C1 segment of cervical spinal cord (tissue), 14 donors: ENCODE measurements at regions not wholly inside any gene's neighbourhood (a gene's known extent, or its start where the extent isn't known, plus 50 kb on each side); places are given as distances from the start of the nearest gene placed in this dataset.

Experiments used
- DNase-seq, 14 donors: peaks; one replicate each; lab custom pipeline; 2025; lab: John Stamatoyannopoulos, UW

- no peak for DNase-seq
Observed at GRCh38 chr21:33155422-33155821, 74.3 kb upstream of the IFNAR2 start.

- DNase-seq, result no peak
Observed at GRCh38 chr21:33157303-33157702, 72.4 kb upstream of the IFNAR2 start.

- no peak for DNase-seq
Observed at GRCh38 chr21:33158654-33159053, 71.1 kb upstream of the IFNAR2 start.

- peak in 2 of 14 donors; percentile 27 to 83 for DNase-seq
Observed at GRCh38 chr21:33162436-33162951, 67.2 kb upstream of the IFNAR2 start.

GRCh38 chr21:33168886-33169285 lies 60.9 kb upstream of the IFNAR2 start:
- DNase-seq, result no peak

GRCh38 chr21:33169359-33169758 lies 60.4 kb upstream of the IFNAR2 start:
- no peak for DNase-seq

- DNase-seq, result no peak
Observed at GRCh38 chr21:33171616-33172169, 58.0 kb upstream of the IFNAR2 start.

GRCh38 chr21:33174756-33175155 lies 55.0 kb upstream of the IFNAR2 start:
- DNase-seq, result no peak
